Transverse colon (tissue), 4 donors: ENCODE measurements at regions not wholly inside any gene's neighbourhood (a gene's known extent, or its start where the extent isn't known, plus 50 kb on each side); places are given as distances from the start of the nearest gene placed in this dataset.

Experiments
- CTCF ChIP-seq, 5 experiments: fragments of 200-600 bp in 3 of 5; fragments of 450-650 bp in 2 of 5; sonication (generic) in 3 of 5; IDR thresholded peaks; 1 replicate in 2 of 5; 2 replicates in 3 of 5; pipeline ENCODE4 v1.5.1; 2016 to 2017; ENCODE audit warnings: antibody characterized with exemption in 5 of 5, inconsistent platforms in 3 of 5, mild to moderate bottlenecking in 2 of 5, moderate library complexity in 1 of 5
- EP300 ChIP-seq: sonication (generic); formaldehyde crosslinking; IDR thresholded peaks from one replicate; pipeline ENCODE4 v1.6.1; 2017; ENCODE audit warnings: antibody characterized with exemption, low read depth
- POLR2A ChIP-seq: fragments of 450-650 bp; IDR thresholded peaks from one replicate; pipeline ENCODE4 v1.6.1; 2016; ENCODE audit warnings: antibody characterized with exemption, mild to moderate bottlenecking, moderate library complexity
- POLR2AphosphoS5 ChIP-seq, 3 donors: sonication (generic); formaldehyde crosslinking; IDR thresholded peaks; one replicate each; pipeline ENCODE4 v1.6.1; 2016; ENCODE audit warnings: antibody characterized with exemption in 3 of 3

DNA sequence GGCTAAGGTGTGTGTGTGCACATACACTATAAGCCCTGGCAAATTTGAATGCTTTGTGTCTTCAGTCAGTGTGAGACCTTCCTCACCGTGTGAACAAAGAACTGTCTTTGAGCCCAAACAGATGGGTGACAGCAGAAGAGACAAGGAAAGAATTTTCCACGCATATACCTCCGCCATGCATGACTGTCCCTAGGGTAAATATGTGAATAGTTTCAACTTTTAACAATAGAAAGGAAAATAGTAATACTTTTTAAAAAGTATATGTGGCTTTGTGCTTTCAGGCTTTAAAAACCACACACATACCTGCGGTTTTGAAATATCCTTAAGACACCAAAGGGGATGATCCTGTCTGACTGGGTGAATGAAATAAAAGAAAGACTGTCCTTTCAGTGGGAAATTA is 438.6 kb upstream of the MPDZ start:
- TF ChIP-seq POLR2A, result no peak
- no peak for TF ChIP-seq CTCF (IDR thresholded peaks at IDR 0.05)
- TF ChIP-seq POLR2AphosphoS5 (IDR thresholded peaks at IDR 0.05), result no peak
- TF ChIP-seq EP300, result no peak
